ENCODE measurements at regions not wholly inside any gene's neighbourhood (a gene's known extent, or its start where the extent isn't known, plus 50 kb on each side); places are given as distances from the start of the nearest gene placed in this dataset.

- TF ChIP-seq CTCF (IDR thresholded peaks at IDR 0.05) (no peak), POLR2A (IDR thresholded peaks at IDR 0.05) (no peak)
Observed at GRCh38 chr15:37767841-37768455, 166.5 kb upstream of the TMCO5A start.
